K562 (cell line): ENCODE measurements at regions not wholly inside any gene's neighbourhood (a gene's known extent, or its start where the extent isn't known, plus 50 kb on each side); places are given as distances from the start of the nearest gene placed in this dataset.

ENCODE experiments used
- ATAC-seq: fragments of 200-7000 bp; cut with Tn5 transposase; 3 replicates; pipeline ENCODE4 v1.9.1; 2020; ENCODE audit warnings: moderate library complexity
- BruUV-seq: library from RNA; stranded (reverse); fragments of 400-500 nt; replicated peaks from 2 replicates; lab custom pipeline; 2021; lab: Mats Ljungman, UMichigan
- CTCF ChIA-PET: fragments of 300-600 bp; formaldehyde crosslinking; extraction: SDS; loops from one replicate; lab custom pipeline; 2021; ENCODE audit warnings: low intra/inter-chr PET ratio; lab: Yijun Ruan, JAX
- POLR2A ChIA-PET: fragments of 300-600, 350-650 bp; sonication (Branson Sonifier 250); formaldehyde crosslinking; extraction: SDS; loops from one replicate; lab custom pipeline; 2021; ENCODE audit warnings: antibody characterized with exemption, inconsistent platforms; lab: Yijun Ruan, JAX
- DNase-seq, 4 experiments: peaks; one replicate each; pipeline versions ENCODE4 v3.0.0 to v3.0.0-alpha.2; 2011 to 2018; ENCODE audit warnings: low spot score in 3 of 4, mixed read lengths in 3 of 4; ENCODE audit errors: extremely low read depth in 1 of 4
- FAIRE-seq: peaks from 2 replicates; lab custom pipeline; 2011; peaks lifted over from hg19 to GRCh38; lab: Jason Lieb, UNC
- H2AFZ ChIP-seq: 2 replicates; pipeline ENCODE4 v1.6.0; 2011; ENCODE audit warnings: low read depth, low read length, control low read depth, inconsistent platforms
- H3K27ac ChIP-seq: fragments of 200-600 bp; 3 replicates; pipeline ENCODE4 v1.8.0; 2011; ENCODE audit warnings: low read depth, mild to moderate bottlenecking, control low read depth, inconsistent platforms, low read length, moderate library complexity, mixed read lengths; ENCODE audit errors: extremely low read depth
- H3K27me3 ChIP-seq, 2 experiments: fragments of 300-600 bp in 1 of 2; 2 replicates in 1 of 2; 3 replicates in 1 of 2; pipeline versions ENCODE4 v1.6.0 to v1.8.0; 2011; ENCODE audit warnings: inconsistent platforms in 2 of 2, low read length in 2 of 2, mild to moderate bottlenecking in 1 of 2, mixed read lengths in 1 of 2, moderate library complexity in 1 of 2; ENCODE audit not compliant: control insufficient read depth in 2 of 2, insufficient read depth in 2 of 2
- H3K36me3 ChIP-seq: fragments of 300-600 bp; 3 replicates; pipeline ENCODE4 v1.8.0; 2011; ENCODE audit warnings: mild to moderate bottlenecking, low read length, inconsistent platforms; ENCODE audit not compliant: control insufficient read depth, insufficient read depth
- H3K4me1 ChIP-seq, 2 experiments: fragments of 200-600 bp in 1 of 2; replicated peaks in 1 of 2; 2 replicates in 1 of 2; 3 replicates in 1 of 2; pipeline versions ENCODE4 v1.5.1 to v1.8.0; 2011; ENCODE audit warnings: inconsistent platforms in 2 of 2, low read length in 2 of 2, mild to moderate bottlenecking in 1 of 2, mixed read lengths in 1 of 2, moderate library complexity in 1 of 2; ENCODE audit not compliant: control insufficient read depth in 2 of 2, insufficient read depth in 2 of 2
- H3K4me2 ChIP-seq: 2 replicates; pipeline ENCODE4 v1.6.1; 2011; ENCODE audit warnings: low read length, control low read depth, inconsistent platforms, mixed read lengths; ENCODE audit not compliant: insufficient read depth
- H3K4me3 ChIP-seq: fragments of 200-600 bp; sonication (generic), shearing (Covaris generic); 2 replicates; pipeline ENCODE4 v1.5.1; 2016; ENCODE audit warnings: control low read depth, inconsistent platforms
- H3K79me2 ChIP-seq: fragments of 200-600 bp; 3 replicates; pipeline ENCODE4 v1.8.0; 2011; ENCODE audit warnings: low read length, inconsistent platforms; ENCODE audit not compliant: control insufficient read depth, insufficient read depth
- H3K9ac ChIP-seq, 2 experiments: 2 replicates each; pipeline versions ENCODE4 v1.6.0 to v1.6.1; 2011; ENCODE audit warnings: low read depth in 2 of 2, low read length in 2 of 2, control low read depth in 1 of 2, inconsistent platforms in 1 of 2, mild to moderate bottlenecking in 1 of 2, mixed read lengths in 1 of 2; ENCODE audit not compliant: insufficient read depth in 1 of 2
- H3K9me1 ChIP-seq: one replicate; pipeline ENCODE4 v1.6.0; 2011; ENCODE audit warnings: inconsistent platforms, mild to moderate bottlenecking, low read length, moderate library complexity; ENCODE audit not compliant: control insufficient read depth, insufficient read depth
- H3K9me3 ChIP-seq: replicated peaks from 2 replicates; pipeline ENCODE4 v1.5.1; 2011; ENCODE audit warnings: low read depth, low read length, inconsistent platforms; ENCODE audit not compliant: control insufficient read depth, insufficient read depth
- H4K20me1 ChIP-seq: replicated peaks from 2 replicates; pipeline ENCODE4 v1.6.1; 2011; ENCODE audit warnings: low read length, inconsistent platforms, mixed read lengths; ENCODE audit not compliant: control insufficient read depth, insufficient read depth
- CHCHD3 ChIP-seq: fragments of 250-450 bp; sonication (Bioruptor Pico); IDR thresholded peaks from 2 replicates; pipeline ENCODE4 v2.1.2; 2022; ENCODE audit warnings: mild to moderate bottlenecking
- FOXA3 ChIP-seq, 2 experiments: fragments of 450-650 bp in 1 of 2; sonication (generic) in 1 of 2; formaldehyde crosslinking; IDR thresholded peaks in 1 of 2; conservative IDR thresholded peaks in 1 of 2; 2 replicates each; pipeline versions ENCODE4 v1.4.0 to v1.8.0; 2020 to 2022; ENCODE audit warnings: mild to moderate bottlenecking in 2 of 2, missing genetic modification reagents in 1 of 2
- PHF8 ChIP-seq: fragments of 200-600 bp; sonication (generic); IDR thresholded peaks from 2 replicates; pipeline ENCODE4 v1.6.1; 2012; ENCODE audit warnings: mixed run types, mild to moderate bottlenecking, inconsistent platforms, low read length, moderate library complexity, borderline replicate concordance
- PRPF4 ChIP-seq: fragments of 200-400 bp; formaldehyde crosslinking; IDR thresholded peaks from one replicate; pipeline ENCODE4 v1.6.1; 2017; ENCODE audit warnings: low read length, low read depth, mild to moderate bottlenecking; ENCODE audit not compliant: insufficient read depth, poor library complexity, severe bottlenecking
- SIN3B ChIP-seq: fragments of 450-650 bp; IDR thresholded peaks from 2 replicates; pipeline ENCODE4 v1.6.1; 2017; ENCODE audit warnings: low read depth, mild to moderate bottlenecking, moderate library complexity
- SMARCA4 ChIP-seq: fragments of 450-650 bp; IDR thresholded peaks from 2 replicates; pipeline ENCODE4 v1.6.1; 2016
- STAT5A ChIP-seq: IDR thresholded peaks from 2 replicates; pipeline ENCODE4 v1.6.1; 2012; ENCODE audit warnings: low read length, inconsistent platforms, borderline replicate concordance
- TAF7 ChIP-seq: fragments of 450-650 bp; IDR thresholded peaks from 2 replicates; pipeline ENCODE4 v1.6.1; 2016; ENCODE audit warnings: missing genetic modification characterization, missing compliant biosample characterization
- U2AF1 ChIP-seq: fragments of 200-400 bp; formaldehyde crosslinking; optimal IDR thresholded peaks from 2 replicates; pipeline ENCODE3; 2017; ENCODE audit warnings: mild to moderate bottlenecking, low read depth, low read length, moderate library complexity
- XRCC4 ChIP-seq: IDR thresholded peaks from one replicate; pipeline ENCODE4 v1.6.1; 2011; ENCODE audit not compliant: insufficient read depth, insufficient read length; ENCODE audit errors: extremely low read depth
- ZNF41 ChIP-seq: fragments of 250-450 bp; sonication (Bioruptor Pico); conservative IDR thresholded peaks from 2 replicates; pipeline ENCODE4 v1.4.0; 2020; ENCODE audit warnings: mild to moderate bottlenecking
- ZNF551 ChIP-seq: fragments of 250-450 bp; sonication (Bioruptor Pico); IDR thresholded peaks from 2 replicates; pipeline ENCODE4 v1.5.0; 2021; ENCODE audit warnings: mild to moderate bottlenecking, moderate library complexity
- ZNF586 ChIP-seq: fragments of 450-650 bp; formaldehyde crosslinking; conservative IDR thresholded peaks from 2 replicates; pipeline ENCODE4 v1.4.0; 2020; ENCODE audit warnings: mild to moderate bottlenecking, moderate library complexity
- ZNF668 ChIP-seq: fragments of 250-450 bp; sonication (Bioruptor Pico); IDR thresholded peaks from 2 replicates; pipeline ENCODE4 v1.8.0; 2022; ENCODE audit warnings: mild to moderate bottlenecking, inconsistent platforms
- ZNF699 ChIP-seq: fragments of 250-450 bp; sonication (Bioruptor Pico); IDR thresholded peaks from 2 replicates; pipeline ENCODE4 v1.8.0; 2021; ENCODE audit warnings: mild to moderate bottlenecking, moderate library complexity; ENCODE audit not compliant: insufficient replicate concordance
- WGBS: fragments of 100-300 bp; shearing (Covaris generic); methylation state at CpG from one replicate; pipeline ENCODE4 v1.1.6; 2016; ENCODE audit warnings: low coverage, mixed read lengths; ENCODE audit not compliant: insufficient coverage; ENCODE audit errors: missing lambda C conversion rate; 5-methylcytosine and 5-hydroxymethylcytosine counted together
- in situ Hi-C: fragments of 300-500 bp; cut with MboI; formaldehyde crosslinking; loops from 4 replicates; pipeline ENCODE4 v1.15.0; 2018; ENCODE audit warnings: inconsistent platforms, mixed read lengths
- intact Hi-C: fragments of 100-400 bp; cut with micrococcal nuclease; formaldehyde crosslinking; loops from 2 replicates; pipeline ENCODE4 v1.14.2; 2022
- TF ChIP-seq, protein P1 (sequence below), 2 experiments: fragments of 450-650 bp; conservative IDR thresholded peaks; 2 replicates each; pipeline ENCODE4 v1.6.1; 2017; ENCODE audit warnings: mild to moderate bottlenecking in 2 of 2, moderate library complexity in 2 of 2
- TF ChIP-seq, protein P2 (sequence below): fragments of 250-450 bp; sonication (Bioruptor Pico); IDR thresholded peaks from 2 replicates; pipeline ENCODE4 v1.8.0; 2021; ENCODE audit warnings: moderate library complexity, mild to moderate bottlenecking, inconsistent platforms
- TF ChIP-seq, protein P3 (sequence below): fragments of 200-800 bp; sonication (Bioruptor generic); IDR thresholded peaks from 2 replicates; pipeline ENCODE4 v1.6.1; 2017; ENCODE audit warnings: missing genetic modification characterization, missing compliant biosample characterization

DNA sequence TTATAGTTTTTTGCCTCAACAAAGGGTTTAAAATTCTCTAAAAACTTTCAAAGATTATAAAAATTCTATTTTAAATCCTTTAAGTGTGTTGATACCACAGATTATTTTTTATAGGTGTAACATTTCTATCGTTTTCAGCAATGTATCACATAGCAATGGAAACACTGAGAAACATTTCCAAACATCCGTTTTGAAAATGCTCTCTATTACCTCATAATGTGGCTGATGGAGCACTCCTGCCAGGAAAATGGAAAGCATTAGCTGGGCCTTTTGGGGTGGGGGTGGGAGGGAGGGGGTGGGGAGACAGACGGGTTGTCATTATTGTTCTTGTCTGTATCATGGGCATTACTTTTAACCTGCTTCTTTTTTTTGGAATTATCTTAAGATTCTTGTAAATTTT lies 516.5 kb downstream of the ACTL7B start (continued):
- TF ChIP-seq, protein P1, sequence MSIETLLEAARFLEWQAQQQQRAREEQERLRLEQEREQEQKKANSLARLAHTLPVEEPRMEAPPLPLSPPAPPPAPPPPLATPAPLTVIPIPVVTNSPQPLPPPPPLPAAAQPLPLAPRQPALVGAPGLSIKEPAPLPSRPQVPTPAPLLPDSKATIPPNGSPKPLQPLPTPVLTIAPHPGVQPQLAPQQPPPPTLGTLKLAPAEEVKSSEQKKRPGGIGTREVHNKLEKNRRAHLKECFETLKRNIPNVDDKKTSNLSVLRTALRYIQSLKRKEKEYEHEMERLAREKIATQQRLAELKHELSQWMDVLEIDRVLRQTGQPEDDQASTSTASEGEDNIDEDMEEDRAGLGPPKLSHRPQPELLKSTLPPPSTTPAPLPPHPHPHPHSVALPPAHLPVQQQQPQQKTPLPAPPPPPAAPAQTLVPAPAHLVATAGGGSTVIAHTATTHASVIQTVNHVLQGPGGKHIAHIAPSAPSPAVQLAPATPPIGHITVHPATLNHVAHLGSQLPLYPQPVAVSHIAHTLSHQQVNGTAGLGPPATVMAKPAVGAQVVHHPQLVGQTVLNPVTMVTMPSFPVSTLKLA (conservative IDR thresholded peaks at IDR 0.05), result no peak
- TF ChIP-seq PHF8 (no peak), ZNF699 (CRISPR knock-in tag) (no peak), XRCC4 (no peak), ZNF41 (no peak), ZNF586 (CRISPR knock-in tag) (no peak), STAT5A (no peak), U2AF1 (no peak)
- TF ChIP-seq, protein P2, sequence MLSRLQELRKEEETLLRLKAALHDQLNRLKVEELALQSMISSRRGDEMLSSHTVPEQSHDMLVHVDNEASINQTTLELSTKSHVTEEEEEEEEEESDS (CRISPR knock-in tag), result no peak

DNA sequence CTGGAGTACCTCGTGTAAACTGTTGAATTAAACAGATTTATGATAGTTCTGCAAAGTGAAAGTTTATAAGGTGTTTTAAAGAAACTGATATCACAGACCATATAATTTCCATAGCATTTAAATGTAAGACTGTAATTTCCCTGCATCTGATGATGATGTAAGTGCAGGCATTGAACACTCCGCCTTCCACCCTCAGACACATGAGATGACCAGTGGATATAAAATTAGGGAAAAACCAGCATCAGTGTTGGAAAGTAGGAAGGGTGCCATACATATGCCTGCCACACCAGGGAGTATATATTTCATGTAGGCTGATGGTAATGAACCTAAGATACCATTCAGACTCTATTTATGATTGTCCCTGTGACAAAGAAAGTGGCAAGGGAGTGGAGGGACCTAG lies 519.2 kb downstream of the ACTL7B start:
- no peak for TF ChIP-seq FOXA3 (CRISPR knock-in tag; conservative IDR thresholded peaks at IDR 0.05 in 1 of 2, IDR thresholded peaks at IDR 0.05 in 1 of 2)
- TF ChIP-seq XRCC4, result no peak
- TF ChIP-seq ZNF551 (CRISPR knock-in tag), result no peak
- no peak for TF ChIP-seq SIN3B
- TF ChIP-seq SMARCA4, result no peak
- no peak for TF ChIP-seq ZNF668 (CRISPR knock-in tag)
- TF ChIP-seq TAF7 (tag), result no peak
- TF ChIP-seq PRPF4, result no peak
- TF ChIP-seq CHCHD3, result no peak
- TF ChIP-seq, protein P3, sequence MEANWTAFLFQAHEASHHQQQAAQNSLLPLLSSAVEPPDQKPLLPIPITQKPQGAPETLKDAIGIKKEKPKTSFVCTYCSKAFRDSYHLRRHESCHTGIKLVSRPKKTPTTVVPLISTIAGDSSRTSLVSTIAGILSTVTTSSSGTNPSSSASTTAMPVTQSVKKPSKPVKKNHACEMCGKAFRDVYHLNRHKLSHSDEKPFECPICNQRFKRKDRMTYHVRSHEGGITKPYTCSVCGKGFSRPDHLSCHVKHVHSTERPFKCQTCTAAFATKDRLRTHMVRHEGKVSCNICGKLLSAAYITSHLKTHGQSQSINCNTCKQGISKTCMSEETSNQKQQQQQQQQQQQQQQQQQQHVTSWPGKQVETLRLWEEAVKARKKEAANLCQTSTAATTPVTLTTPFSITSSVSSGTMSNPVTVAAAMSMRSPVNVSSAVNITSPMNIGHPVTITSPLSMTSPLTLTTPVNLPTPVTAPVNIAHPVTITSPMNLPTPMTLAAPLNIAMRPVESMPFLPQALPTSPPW (CRISPR knock-in tag), result no peak
- ChIA-PET CTCF (no interaction called here), POLR2A (no interaction called here)
- Histone ChIP-seq H2AFZ (no peak overlapping the region), H3K79me2 (no peaks in the 10 kb centered on the region), H3K4me2 (no peak overlapping the region), H3K4me1 (no peaks in the 10 kb centered on the region), H3K9ac (no peak overlapping the region), H3K27ac (no peak overlapping the region), H3K9me3 (no peaks in the 10 kb centered on the region; the same call in 1 of the 2 replicates), H3K4me3 (no peak overlapping the region), H3K27me3 (no peaks in the 10 kb centered on the region), H3K9me1 (no peaks in the 10 kb centered on the region), H4K20me1 (no peaks in the 10 kb centered on the region), H3K36me3 (no peaks in the 10 kb centered on the region)
- in situ Hi-C loops, result no loop called here
- ATAC-seq, result no peak
- WGBS, result 0% methylated on average over 2 of the region's 2 CpGs
- intact Hi-C loops, result no loop called here
- no peak for DNase-seq
- no peak for FAIRE-seq
- no TSS peak for BruUV-seq
